K562 (cell line): ENCODE measurements at regions not wholly inside any gene's neighbourhood (a gene's known extent, or its start where the extent isn't known, plus 50 kb on each side); places are given as distances from the start of the nearest gene placed in this dataset.

Experiments used
- ATAC-seq: fragments of 200-7000 bp; cut with Tn5 transposase; 3 replicates; pipeline ENCODE4 v1.9.1; 2020; ENCODE audit warnings: moderate library complexity
- BruUV-seq: library from RNA; stranded (reverse); fragments of 400-500 nt; replicated peaks from 2 replicates; lab custom pipeline; 2021; lab: Mats Ljungman, UMichigan
- CTCF ChIA-PET: fragments of 300-600 bp; formaldehyde crosslinking; extraction: SDS; loops from one replicate; lab custom pipeline; 2021; ENCODE audit warnings: low intra/inter-chr PET ratio; lab: Yijun Ruan, JAX
- POLR2A ChIA-PET: fragments of 300-600, 350-650 bp; sonication (Branson Sonifier 250); formaldehyde crosslinking; extraction: SDS; loops from one replicate; lab custom pipeline; 2021; ENCODE audit warnings: antibody characterized with exemption, inconsistent platforms; lab: Yijun Ruan, JAX
- DNase-seq, 4 experiments: peaks; one replicate each; pipeline versions ENCODE4 v3.0.0 to v3.0.0-alpha.2; 2011 to 2018; ENCODE audit warnings: low spot score in 3 of 4, mixed read lengths in 3 of 4; ENCODE audit errors: extremely low read depth in 1 of 4
- FAIRE-seq: peaks from 2 replicates; lab custom pipeline; 2011; peaks lifted over from hg19 to GRCh38; lab: Jason Lieb, UNC
- H2AFZ ChIP-seq: 2 replicates; pipeline ENCODE4 v1.6.0; 2011; ENCODE audit warnings: low read depth, low read length, control low read depth, inconsistent platforms
- H3K27ac ChIP-seq: fragments of 200-600 bp; 3 replicates; pipeline ENCODE4 v1.8.0; 2011; ENCODE audit warnings: low read depth, mild to moderate bottlenecking, control low read depth, inconsistent platforms, low read length, moderate library complexity, mixed read lengths; ENCODE audit errors: extremely low read depth
- H3K27me3 ChIP-seq, 2 experiments: fragments of 300-600 bp in 1 of 2; 2 replicates in 1 of 2; 3 replicates in 1 of 2; pipeline versions ENCODE4 v1.6.0 to v1.8.0; 2011; ENCODE audit warnings: inconsistent platforms in 2 of 2, low read length in 2 of 2, mild to moderate bottlenecking in 1 of 2, mixed read lengths in 1 of 2, moderate library complexity in 1 of 2; ENCODE audit not compliant: control insufficient read depth in 2 of 2, insufficient read depth in 2 of 2
- H3K36me3 ChIP-seq: fragments of 300-600 bp; 3 replicates; pipeline ENCODE4 v1.8.0; 2011; ENCODE audit warnings: mild to moderate bottlenecking, low read length, inconsistent platforms; ENCODE audit not compliant: control insufficient read depth, insufficient read depth
- H3K4me1 ChIP-seq, 2 experiments: fragments of 200-600 bp in 1 of 2; replicated peaks in 1 of 2; 2 replicates in 1 of 2; 3 replicates in 1 of 2; pipeline versions ENCODE4 v1.5.1 to v1.8.0; 2011; ENCODE audit warnings: inconsistent platforms in 2 of 2, low read length in 2 of 2, mild to moderate bottlenecking in 1 of 2, mixed read lengths in 1 of 2, moderate library complexity in 1 of 2; ENCODE audit not compliant: control insufficient read depth in 2 of 2, insufficient read depth in 2 of 2
- H3K4me2 ChIP-seq: 2 replicates; pipeline ENCODE4 v1.6.1; 2011; ENCODE audit warnings: low read length, control low read depth, inconsistent platforms, mixed read lengths; ENCODE audit not compliant: insufficient read depth
- H3K4me3 ChIP-seq: fragments of 200-600 bp; sonication (generic), shearing (Covaris generic); 2 replicates; pipeline ENCODE4 v1.5.1; 2016; ENCODE audit warnings: control low read depth, inconsistent platforms
- H3K79me2 ChIP-seq: fragments of 200-600 bp; 3 replicates; pipeline ENCODE4 v1.8.0; 2011; ENCODE audit warnings: low read length, inconsistent platforms; ENCODE audit not compliant: control insufficient read depth, insufficient read depth
- H3K9ac ChIP-seq, 2 experiments: 2 replicates each; pipeline versions ENCODE4 v1.6.0 to v1.6.1; 2011; ENCODE audit warnings: low read depth in 2 of 2, low read length in 2 of 2, control low read depth in 1 of 2, inconsistent platforms in 1 of 2, mild to moderate bottlenecking in 1 of 2, mixed read lengths in 1 of 2; ENCODE audit not compliant: insufficient read depth in 1 of 2
- H3K9me1 ChIP-seq: one replicate; pipeline ENCODE4 v1.6.0; 2011; ENCODE audit warnings: inconsistent platforms, mild to moderate bottlenecking, low read length, moderate library complexity; ENCODE audit not compliant: control insufficient read depth, insufficient read depth
- H3K9me3 ChIP-seq: replicated peaks from 2 replicates; pipeline ENCODE4 v1.5.1; 2011; ENCODE audit warnings: low read depth, low read length, inconsistent platforms; ENCODE audit not compliant: control insufficient read depth, insufficient read depth
- H4K20me1 ChIP-seq: replicated peaks from 2 replicates; pipeline ENCODE4 v1.6.1; 2011; ENCODE audit warnings: low read length, inconsistent platforms, mixed read lengths; ENCODE audit not compliant: control insufficient read depth, insufficient read depth
- CBFA2T2 ChIP-seq: fragments of 450-650 bp; conservative IDR thresholded peaks from 2 replicates; pipeline ENCODE4 v1.6.1; 2017; ENCODE audit warnings: mild to moderate bottlenecking
- ELF1 ChIP-seq: fragments of 200-800 bp; sonication (Bioruptor generic); IDR thresholded peaks from 2 replicates; pipeline ENCODE4 v1.6.1; 2016; ENCODE audit warnings: missing genetic modification characterization, missing compliant biosample characterization
- HLTF ChIP-seq: fragments of 450-650 bp; IDR thresholded peaks from 2 replicates; pipeline ENCODE4 v1.6.1; 2016
- KDM1A ChIP-seq, 2 experiments: fragments of 450-650 bp; IDR thresholded peaks; 2 replicates each; pipeline ENCODE4 v1.6.1; 2016; ENCODE audit warnings: mild to moderate bottlenecking in 2 of 2
- KDM5B ChIP-seq: fragments of 200-600 bp; sonication (generic); IDR thresholded peaks from 2 replicates; pipeline ENCODE4 v1.6.1; 2012; ENCODE audit warnings: low read depth, mild to moderate bottlenecking, moderate library complexity, low read length, control low read depth, inconsistent platforms; ENCODE audit not compliant: insufficient replicate concordance
- MXI1 ChIP-seq: IDR thresholded peaks from 2 replicates; pipeline ENCODE4 v1.6.1; 2011; ENCODE audit warnings: low read depth, mild to moderate bottlenecking, improper control_type of control experiment, low read length
- POLR2AphosphoS2 ChIP-seq: IDR thresholded peaks from 2 replicates; pipeline ENCODE4 v1.6.1; 2012; ENCODE audit warnings: low read length, improper control_type of control experiment
- PTRF ChIP-seq: fragments of 450-650 bp; IDR thresholded peaks from 2 replicates; pipeline ENCODE4 v1.6.1; 2016; ENCODE audit warnings: mild to moderate bottlenecking, missing genetic modification characterization, missing compliant biosample characterization
- RBM39 ChIP-seq: fragments of 200-400 bp; formaldehyde crosslinking; optimal IDR thresholded peaks from 2 replicates; pipeline ENCODE3; 2018; ENCODE audit warnings: low read depth, low read length
- SMC3 ChIP-seq: conservative IDR thresholded peaks from 2 replicates; pipeline ENCODE4 v1.6.1; 2011; ENCODE audit warnings: low read depth, low read length, improper control_type of control experiment; ENCODE audit not compliant: insufficient read depth
- ZBTB7A ChIP-seq: IDR thresholded peaks from 2 replicates; pipeline ENCODE4 v1.6.1; 2011; ENCODE audit warnings: low read depth, mild to moderate bottlenecking, low read length, moderate library complexity, borderline replicate concordance; ENCODE audit not compliant: control insufficient read depth
- ZNF589 ChIP-seq: fragments of 200-800 bp; sonication (Bioruptor generic); IDR thresholded peaks from 2 replicates; pipeline ENCODE4 v1.6.1; 2016; ENCODE audit warnings: low read depth, missing genetic modification characterization, missing compliant biosample characterization
- ZNF764 ChIP-seq: fragments of 250-450 bp; sonication (Bioruptor Pico); IDR thresholded peaks from 2 replicates; pipeline ENCODE4 v1.4.0; 2020; ENCODE audit warnings: low read depth, mild to moderate bottlenecking, moderate library complexity
- WGBS: fragments of 100-300 bp; shearing (Covaris generic); methylation state at CpG from one replicate; pipeline ENCODE4 v1.1.6; 2016; ENCODE audit warnings: low coverage, mixed read lengths; ENCODE audit not compliant: insufficient coverage; ENCODE audit errors: missing lambda C conversion rate; 5-methylcytosine and 5-hydroxymethylcytosine counted together
- in situ Hi-C: fragments of 300-500 bp; cut with MboI; formaldehyde crosslinking; loops from 4 replicates; pipeline ENCODE4 v1.15.0; 2018; ENCODE audit warnings: inconsistent platforms, mixed read lengths
- intact Hi-C: fragments of 100-400 bp; cut with micrococcal nuclease; formaldehyde crosslinking; loops from 2 replicates; pipeline ENCODE4 v1.14.2; 2022
- TF ChIP-seq, protein P1 (sequence below): fragments of 200-800 bp; sonication (Bioruptor generic); IDR thresholded peaks from 2 replicates; pipeline ENCODE4 v1.6.1; 2017; ENCODE audit warnings: missing genetic modification characterization, missing compliant biosample characterization
- TF ChIP-seq, protein P2 (sequence below): fragments of 250-450 bp; sonication (Bioruptor Pico); IDR thresholded peaks from 2 replicates; pipeline ENCODE4 v1.5.0; 2020; ENCODE audit warnings: mild to moderate bottlenecking, borderline replicate concordance
- TF ChIP-seq, protein P3 (sequence below), 2 experiments: IDR thresholded peaks in 1 of 2; conservative IDR thresholded peaks in 1 of 2; 2 replicates each; pipeline ENCODE4 v1.6.1; 2016; ENCODE audit warnings: low read depth in 2 of 2, mild to moderate bottlenecking in 1 of 2, missing compliant biosample characterization in 1 of 2, missing genetic modification characterization in 1 of 2, moderate library complexity in 1 of 2

DNA sequence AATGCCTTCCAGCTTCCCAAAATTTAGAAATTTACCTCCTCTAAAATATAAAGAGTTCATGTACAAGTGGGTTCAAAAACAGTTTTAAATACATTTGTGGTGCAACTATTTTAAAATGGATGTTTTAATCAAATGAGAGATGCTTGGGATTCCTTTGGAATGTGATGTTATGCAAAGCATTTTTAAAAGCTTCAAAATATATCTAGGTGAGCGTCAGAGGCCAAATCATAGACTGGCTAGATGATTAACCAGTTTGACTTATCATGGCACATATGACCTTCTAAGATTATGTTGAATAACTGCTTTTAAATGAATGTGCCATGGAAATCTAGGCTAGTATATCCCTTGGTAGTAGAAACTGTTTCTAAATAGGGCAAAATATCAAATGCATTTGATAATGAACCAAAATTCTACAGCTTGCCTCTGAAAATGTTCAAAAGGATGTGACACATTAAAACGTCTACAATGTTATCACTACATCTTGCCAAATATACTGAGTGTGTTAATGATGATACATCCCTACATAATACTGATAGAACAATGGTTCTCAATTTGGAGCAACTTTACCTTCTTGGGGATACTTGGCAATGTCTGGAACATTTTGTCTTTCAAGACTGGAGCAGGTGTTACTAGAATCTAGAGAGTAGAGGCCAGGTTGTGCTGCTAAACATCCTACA, 650.9 kb upstream of the ADGRL2 start:
- no peak for FAIRE-seq
- no peak overlapping the region for H3K4me3 ChIP-seq
- ChIA-PET POLR2A (no interaction called here), CTCF (no interaction called here)
- no peaks in the 10 kb centered on the region for H3K9me3 ChIP-seq
- no TSS peak for BruUV-seq
- H3K4me2 ChIP-seq = no peak overlapping the region
- H3K9ac ChIP-seq = no peak overlapping the region
- no peaks in the 10 kb centered on the region for H3K27me3 ChIP-seq
- no peak overlapping the region for H2AFZ ChIP-seq
- H3K79me2 ChIP-seq = no peaks in the 10 kb centered on the region
- no peaks in the 10 kb centered on the region for H3K9me1 ChIP-seq
- no peaks in the 10 kb centered on the region for H3K4me1 ChIP-seq
- no peak for ATAC-seq
- no peak overlapping the region for H3K27ac ChIP-seq
- intact Hi-C loops = no loop called here
- in situ Hi-C loops = no loop called here
- no peak for DNase-seq
- 0% methylated on average over 2 of the region's 2 CpGs for WGBS
- TF ChIP-seq KDM5B (no peak), KDM1A (IDR thresholded peaks at IDR 0.05) (no peak), ZBTB7A (no peak), SMC3 (no peak), CBFA2T2 (no peak), ZNF764 (CRISPR knock-in tag) (no peak), RBM39 (no peak), HLTF (no peak), ZNF589 (CRISPR knock-in tag) (no peak), ELF1 (no peak), MXI1 (no peak), POLR2AphosphoS2 (no peak), PTRF (no peak)
- TF ChIP-seq, protein P1, sequence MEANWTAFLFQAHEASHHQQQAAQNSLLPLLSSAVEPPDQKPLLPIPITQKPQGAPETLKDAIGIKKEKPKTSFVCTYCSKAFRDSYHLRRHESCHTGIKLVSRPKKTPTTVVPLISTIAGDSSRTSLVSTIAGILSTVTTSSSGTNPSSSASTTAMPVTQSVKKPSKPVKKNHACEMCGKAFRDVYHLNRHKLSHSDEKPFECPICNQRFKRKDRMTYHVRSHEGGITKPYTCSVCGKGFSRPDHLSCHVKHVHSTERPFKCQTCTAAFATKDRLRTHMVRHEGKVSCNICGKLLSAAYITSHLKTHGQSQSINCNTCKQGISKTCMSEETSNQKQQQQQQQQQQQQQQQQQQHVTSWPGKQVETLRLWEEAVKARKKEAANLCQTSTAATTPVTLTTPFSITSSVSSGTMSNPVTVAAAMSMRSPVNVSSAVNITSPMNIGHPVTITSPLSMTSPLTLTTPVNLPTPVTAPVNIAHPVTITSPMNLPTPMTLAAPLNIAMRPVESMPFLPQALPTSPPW (CRISPR knock-in tag) = no peak
- TF ChIP-seq, protein P2, sequence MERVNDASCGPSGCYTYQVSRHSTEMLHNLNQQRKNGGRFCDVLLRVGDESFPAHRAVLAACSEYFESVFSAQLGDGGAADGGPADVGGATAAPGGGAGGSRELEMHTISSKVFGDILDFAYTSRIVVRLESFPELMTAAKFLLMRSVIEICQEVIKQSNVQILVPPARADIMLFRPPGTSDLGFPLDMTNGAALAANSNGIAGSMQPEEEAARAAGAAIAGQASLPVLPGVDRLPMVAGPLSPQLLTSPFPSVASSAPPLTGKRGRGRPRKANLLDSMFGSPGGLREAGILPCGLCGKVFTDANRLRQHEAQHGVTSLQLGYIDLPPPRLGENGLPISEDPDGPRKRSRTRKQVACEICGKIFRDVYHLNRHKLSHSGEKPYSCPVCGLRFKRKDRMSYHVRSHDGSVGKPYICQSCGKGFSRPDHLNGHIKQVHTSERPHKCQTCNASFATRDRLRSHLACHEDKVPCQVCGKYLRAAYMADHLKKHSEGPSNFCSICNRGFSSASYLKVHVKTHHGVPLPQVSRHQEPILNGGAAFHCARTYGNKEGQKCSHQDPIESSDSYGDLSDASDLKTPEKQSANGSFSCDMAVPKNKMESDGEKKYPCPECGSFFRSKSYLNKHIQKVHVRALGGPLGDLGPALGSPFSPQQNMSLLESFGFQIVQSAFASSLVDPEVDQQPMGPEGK (CRISPR knock-in tag) = no peak
- TF ChIP-seq, protein P3, sequence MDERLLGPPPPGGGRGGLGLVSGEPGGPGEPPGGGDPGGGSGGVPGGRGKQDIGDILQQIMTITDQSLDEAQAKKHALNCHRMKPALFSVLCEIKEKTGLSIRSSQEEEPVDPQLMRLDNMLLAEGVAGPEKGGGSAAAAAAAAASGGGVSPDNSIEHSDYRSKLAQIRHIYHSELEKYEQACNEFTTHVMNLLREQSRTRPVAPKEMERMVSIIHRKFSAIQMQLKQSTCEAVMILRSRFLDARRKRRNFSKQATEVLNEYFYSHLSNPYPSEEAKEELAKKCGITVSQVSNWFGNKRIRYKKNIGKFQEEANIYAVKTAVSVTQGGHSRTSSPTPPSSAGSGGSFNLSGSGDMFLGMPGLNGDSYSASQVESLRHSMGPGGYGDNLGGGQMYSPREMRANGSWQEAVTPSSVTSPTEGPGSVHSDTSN (CRISPR knock-in tag; IDR thresholded peaks at IDR 0.05; ENCODE audit: low read depth) = no peak
- TF ChIP-seq, protein P3 (tag; conservative IDR thresholded peaks at IDR 0.05; ENCODE audit: low read depth) = no peak
- H4K20me1 ChIP-seq = no peaks in the 10 kb centered on the region
- H3K36me3 ChIP-seq = no peaks in the 10 kb centered on the region
